ENCODE measurements at regions not wholly inside any gene's neighbourhood (a gene's known extent, or its start where the extent isn't known, plus 50 kb on each side); places are given as distances from the start of the nearest gene placed in this dataset.

GRCh38 chr2:128391679-128392078 is 73.0 kb upstream of the HS6ST1 start:
- DNase-seq, result no peak
- no peaks in the 10 kb centered on the region for H3K27me3 ChIP-seq
- H3K9me3 ChIP-seq, result no peaks in the 10 kb centered on the region
- no peaks in the 10 kb centered on the region for H3K36me3 ChIP-seq
- H3K4me3 ChIP-seq (ENCODE audit: low read depth, low read length), result no peak overlapping the region
- H3K4me1 ChIP-seq, result peaks cover 6% of the 10 kb centered on the region
- TF ChIP-seq, protein P1, sequence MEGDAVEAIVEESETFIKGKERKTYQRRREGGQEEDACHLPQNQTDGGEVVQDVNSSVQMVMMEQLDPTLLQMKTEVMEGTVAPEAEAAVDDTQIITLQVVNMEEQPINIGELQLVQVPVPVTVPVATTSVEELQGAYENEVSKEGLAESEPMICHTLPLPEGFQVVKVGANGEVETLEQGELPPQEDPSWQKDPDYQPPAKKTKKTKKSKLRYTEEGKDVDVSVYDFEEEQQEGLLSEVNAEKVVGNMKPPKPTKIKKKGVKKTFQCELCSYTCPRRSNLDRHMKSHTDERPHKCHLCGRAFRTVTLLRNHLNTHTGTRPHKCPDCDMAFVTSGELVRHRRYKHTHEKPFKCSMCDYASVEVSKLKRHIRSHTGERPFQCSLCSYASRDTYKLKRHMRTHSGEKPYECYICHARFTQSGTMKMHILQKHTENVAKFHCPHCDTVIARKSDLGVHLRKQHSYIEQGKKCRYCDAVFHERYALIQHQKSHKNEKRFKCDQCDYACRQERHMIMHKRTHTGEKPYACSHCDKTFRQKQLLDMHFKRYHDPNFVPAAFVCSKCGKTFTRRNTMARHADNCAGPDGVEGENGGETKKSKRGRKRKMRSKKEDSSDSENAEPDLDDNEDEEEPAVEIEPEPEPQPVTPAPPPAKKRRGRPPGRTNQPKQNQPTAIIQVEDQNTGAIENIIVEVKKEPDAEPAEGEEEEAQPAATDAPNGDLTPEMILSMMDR (IDR thresholded peaks at IDR 0.05; ENCODE audit: low read depth, low read length), result no peak

- H3K27me3 ChIP-seq, result no peaks in the 10 kb centered on the region
- no peaks in the 10 kb centered on the region for H3K9me3 ChIP-seq
- H3K36me3 ChIP-seq, result no peaks in the 10 kb centered on the region
- no peak for DNase-seq
- peaks cover 6% of the 10 kb centered on the region for H3K4me1 ChIP-seq
- TF ChIP-seq, protein P1 (IDR thresholded peaks at IDR 0.05; ENCODE audit: low read depth, low read length), result no peak
- H3K4me3 ChIP-seq (ENCODE audit: low read depth, low read length), result no peak overlapping the region
These were observed 73.5 kb upstream of the HS6ST1 start for GRCh38 chr2:128392207-128392606.

GRCh38 chr2:128394007-128394730 is 75.5 kb upstream of the HS6ST1 start:
- DNase-seq, result no peak
- H3K4me1 ChIP-seq, result peaks cover 6% of the 10 kb centered on the region
- H3K4me3 ChIP-seq (ENCODE audit: low read depth, low read length), result no peak overlapping the region
- no peaks in the 10 kb centered on the region for H3K36me3 ChIP-seq
- H3K27me3 ChIP-seq, result no peaks in the 10 kb centered on the region
- H3K9me3 ChIP-seq, result no peaks in the 10 kb centered on the region
- TF ChIP-seq, protein P1 (IDR thresholded peaks at IDR 0.05; ENCODE audit: low read depth, low read length), result no peak

GRCh38 chr2:128395196-128395595 is 76.5 kb upstream of the HS6ST1 start:
- Histone ChIP-seq H3K4me3 (ENCODE audit: low read depth, low read length) (no peak overlapping the region), H3K27me3 (no peaks in the 10 kb centered on the region), H3K4me1 (peaks cover 6% of the 10 kb centered on the region), H3K9me3 (no peaks in the 10 kb centered on the region), H3K36me3 (no peaks in the 10 kb centered on the region)
- TF ChIP-seq, protein P1 (IDR thresholded peaks at IDR 0.05; ENCODE audit: low read depth, low read length), result no peak
- no peak for DNase-seq

DNA sequence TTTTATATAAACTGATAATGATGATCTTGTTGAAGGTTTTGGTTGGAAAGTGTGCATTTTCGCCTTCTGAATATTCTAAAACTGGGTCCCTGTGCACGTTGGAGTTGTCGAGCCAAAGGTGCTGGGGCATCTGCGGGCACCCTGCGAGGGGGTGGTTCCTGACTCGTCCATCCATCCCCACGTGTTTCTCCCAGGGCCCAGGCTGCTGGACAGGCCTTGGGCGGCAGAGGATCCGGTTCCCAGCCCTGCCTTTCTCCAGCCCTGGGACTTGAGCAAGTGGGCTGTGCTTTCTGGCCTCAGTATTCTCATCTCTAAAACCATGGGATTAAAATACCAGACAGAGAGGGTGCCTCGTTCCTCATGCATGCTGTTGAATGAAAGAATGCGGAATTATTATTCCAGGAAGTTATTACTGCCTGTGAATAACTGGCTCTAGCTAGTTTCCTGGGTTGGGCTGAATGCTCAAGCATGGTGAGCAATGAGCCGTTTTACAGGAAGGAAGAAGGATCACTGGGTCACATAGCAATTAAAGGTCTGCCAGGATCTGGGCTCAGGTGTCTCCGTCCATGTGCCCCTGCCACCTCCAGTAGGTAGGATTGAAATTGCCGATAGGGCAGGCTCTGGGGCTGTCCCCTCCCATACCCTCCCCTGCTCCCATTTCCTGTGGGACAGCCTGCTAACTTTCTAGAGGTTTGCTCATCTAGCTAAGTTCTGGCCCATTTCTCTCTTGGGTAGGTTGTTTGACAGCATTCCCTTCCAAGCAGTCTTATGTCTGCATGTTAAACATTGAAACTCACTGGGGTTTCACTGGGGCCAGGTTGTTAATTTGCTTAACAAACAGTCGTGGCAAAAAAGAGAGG is 77.2 kb upstream of the HS6ST1 start:
- Histone ChIP-seq H3K4me1 (peaks cover 6% of the 10 kb centered on the region), H3K36me3 (no peaks in the 10 kb centered on the region), H3K4me3 (ENCODE audit: low read depth, low read length) (no peak overlapping the region), H3K9me3 (no peaks in the 10 kb centered on the region), H3K27me3 (no peaks in the 10 kb centered on the region)
- TF ChIP-seq, protein P1 (IDR thresholded peaks at IDR 0.05; ENCODE audit: low read depth, low read length), result no peak
- no peak for DNase-seq

DNA sequence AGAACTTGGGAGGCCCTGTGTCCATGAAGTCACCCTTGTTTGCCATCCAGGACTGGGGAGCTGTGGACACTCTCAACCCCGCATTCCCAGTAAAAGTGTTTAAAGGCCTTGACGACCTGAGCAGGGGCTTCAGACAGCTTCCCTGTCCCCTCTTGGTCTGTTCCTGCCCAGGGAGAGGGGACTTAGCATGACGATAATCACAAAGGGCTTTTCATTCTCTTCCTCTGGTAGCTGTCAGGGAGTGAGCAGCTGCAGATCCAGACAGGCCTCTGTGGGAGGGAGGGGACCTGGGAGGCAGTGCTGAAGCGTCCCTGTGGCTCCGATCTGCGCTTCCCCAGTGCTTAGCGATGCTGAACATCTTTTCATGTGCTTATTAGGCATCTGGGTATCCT is 77.8 kb upstream of the HS6ST1 start:
- H3K36me3 ChIP-seq, result no peaks in the 10 kb centered on the region
- TF ChIP-seq, protein P1 (IDR thresholded peaks at IDR 0.05; ENCODE audit: low read depth, low read length), result no peak
- no peak overlapping the region for H3K4me3 ChIP-seq (ENCODE audit: low read depth, low read length)
- H3K4me1 ChIP-seq, result peaks cover 6% of the 10 kb centered on the region
- peak; percentile 76 for DNase-seq
- H3K9me3 ChIP-seq, result no peaks in the 10 kb centered on the region
- H3K27me3 ChIP-seq, result no peaks in the 10 kb centered on the region
